H1 (cell line): ENCODE measurements at regions not wholly inside any gene's neighbourhood (a gene's known extent, or its start where the extent isn't known, plus 50 kb on each side); places are given as distances from the start of the nearest gene placed in this dataset.
"Not testable (repeated sequence)": the region's sequence is repeated elsewhere in the genome, so short reads cannot be mapped to it uniquely, and the experiment has no call there.

Source experiments
- CTCF ChIA-PET: fragments of 300-600 bp; sonication (Branson Sonifier 250); formaldehyde crosslinking; loops from one replicate; lab custom pipeline; 2021; ENCODE audit not compliant: partially characterized antibody; lab: Charles Lee
- POLR2A ChIA-PET: fragments of 300-600 bp; sonication (Branson Sonifier 250); formaldehyde crosslinking; loops from one replicate; lab custom pipeline; 2021; ENCODE audit warnings: inconsistent platforms; ENCODE audit not compliant: partially characterized antibody; lab: Charles Lee
- DNase-seq, 2 experiments: peaks; one replicate each; pipeline versions ENCODE4 v3.0.0 to v3.0.0-alpha.2; 2010 to 2022; ENCODE audit warnings: low spot score in 2 of 2, low read depth in 1 of 2, mixed read lengths in 1 of 2
- FAIRE-seq: peaks from 2 replicates; lab custom pipeline; 2011; peaks lifted over from hg19 to GRCh38; lab: Jason Lieb, UNC
- H2AFZ ChIP-seq: 2 replicates; pipeline ENCODE4 v1.8.1; 2012; ENCODE audit warnings: low read length, inconsistent platforms
- H2AK5ac ChIP-seq: 2 replicates; pipeline ENCODE4 v1.6.1; 2013; ENCODE audit warnings: low read depth, low read length
- H2BK120ac ChIP-seq: replicated peaks from 2 replicates; pipeline ENCODE3; 2013; ENCODE audit warnings: low read depth, low read length, inconsistent platforms
- H2BK12ac ChIP-seq: 2 replicates; pipeline ENCODE4 v1.6.1; 2013; ENCODE audit warnings: low read depth, low read length
- H2BK15ac ChIP-seq: 2 replicates; pipeline ENCODE4 v1.6.1; 2013; ENCODE audit warnings: low read length
- H2BK20ac ChIP-seq: 2 replicates; pipeline ENCODE4 v1.6.1; 2013; ENCODE audit warnings: low read length
- H2BK5ac ChIP-seq: 2 replicates; pipeline ENCODE4 v1.6.1; 2013; ENCODE audit warnings: low read depth, low read length
- H3K14ac ChIP-seq: 2 replicates; pipeline ENCODE4 v1.6.1; 2013; ENCODE audit warnings: inconsistent platforms; ENCODE audit not compliant: insufficient read length
- H3K18ac ChIP-seq: 2 replicates; pipeline ENCODE4 v1.6.1; 2013; ENCODE audit warnings: low read length; ENCODE audit errors: extremely low read depth
- H3K23ac ChIP-seq: 2 replicates; pipeline ENCODE4 v1.6.1; 2013; ENCODE audit warnings: inconsistent platforms; ENCODE audit not compliant: insufficient read length
- H3K23me2 ChIP-seq: 2 replicates; pipeline ENCODE4 v1.6.1; 2013; ENCODE audit warnings: low read depth, low read length
- H3K27ac ChIP-seq: 2 replicates; pipeline ENCODE4 v1.6.1; 2011; ENCODE audit warnings: low read depth, low read length, inconsistent platforms
- H3K27me3 ChIP-seq, 4 experiments: replicated peaks in 1 of 4; 1 replicate in 1 of 4; 2 replicates in 3 of 4; pipeline versions ENCODE4 v1.6.1 to v1.8.1; 2011 to 2013; ENCODE audit warnings: low read length in 3 of 4, mild to moderate bottlenecking in 3 of 4, inconsistent platforms in 2 of 4, mixed read lengths in 2 of 4, moderate library complexity in 1 of 4; ENCODE audit not compliant: control insufficient read depth in 3 of 4, insufficient read depth in 3 of 4; ENCODE audit errors: extremely low read depth in 1 of 4
- H3K36me3 ChIP-seq, 4 experiments: 2 replicates each; pipeline versions ENCODE4 v1.6.1 to v1.8.1; 2011 to 2013; ENCODE audit warnings: mild to moderate bottlenecking in 4 of 4, low read length in 3 of 4, moderate library complexity in 2 of 4, control low read depth in 1 of 4, inconsistent platforms in 1 of 4; ENCODE audit not compliant: insufficient read depth in 4 of 4, control insufficient read depth in 2 of 4
- H3K4ac ChIP-seq: replicated peaks from 2 replicates; pipeline ENCODE3; 2013; ENCODE audit warnings: low read length, low read depth, mixed read lengths, inconsistent platforms; ENCODE audit not compliant: insufficient read length
- H3K4me1 ChIP-seq, 4 experiments: replicated peaks in 1 of 4; 1 replicate in 1 of 4; 2 replicates in 3 of 4; pipeline versions ENCODE4 v1.6.1 to v1.8.1; 2011 to 2013; ENCODE audit warnings: low read length in 3 of 4, inconsistent platforms in 2 of 4, mixed read lengths in 1 of 4; ENCODE audit not compliant: insufficient read depth in 4 of 4, control insufficient read depth in 3 of 4
- H3K4me2 ChIP-seq, 2 experiments: 2 replicates each; pipeline versions ENCODE4 v1.6.1 to v1.8.1; 2011 to 2013; ENCODE audit warnings: low read depth in 2 of 2, low read length in 2 of 2, control low read depth in 1 of 2, inconsistent platforms in 1 of 2, mild to moderate bottlenecking in 1 of 2; ENCODE audit not compliant: insufficient read depth in 1 of 2
- H3K4me3 ChIP-seq, 4 experiments: fragments of 200-600, 300-600 bp in 1 of 4; sonication (generic), shearing (Covaris generic), sonication (Bioruptor Twin) in 1 of 4; 2 replicates each; pipeline versions ENCODE4 v1.5.1 to v1.8.1; 2011 to 2016; ENCODE audit warnings: low read length in 4 of 4, low read depth in 3 of 4, control low read depth in 2 of 4, inconsistent platforms in 2 of 4, mild to moderate bottlenecking in 2 of 4, mixed read lengths in 1 of 4, moderate library complexity in 1 of 4; ENCODE audit not compliant: insufficient read depth in 2 of 4; ENCODE audit errors: extremely low read depth in 1 of 4
- H3K56ac ChIP-seq: replicated peaks from 2 replicates; pipeline ENCODE3; 2013; ENCODE audit warnings: low read depth, mild to moderate bottlenecking, mixed read lengths, low read length, inconsistent platforms; ENCODE audit not compliant: insufficient read length
- H3K79me1 ChIP-seq: 2 replicates; pipeline ENCODE4 v1.6.1; 2013; ENCODE audit warnings: low read depth, low read length, control low read depth
- H3K79me2 ChIP-seq, 2 experiments: 2 replicates each; pipeline versions ENCODE4 v1.6.1 to v1.8.1; 2012 to 2013; ENCODE audit warnings: low read length in 2 of 2, mild to moderate bottlenecking in 2 of 2, inconsistent platforms in 1 of 2; ENCODE audit not compliant: insufficient read depth in 2 of 2, control insufficient read depth in 1 of 2
- H3K9ac ChIP-seq, 4 experiments: replicated peaks in 1 of 4; 1 replicate in 1 of 4; 2 replicates in 3 of 4; pipeline versions ENCODE4 v1.6.1 to v1.8.1; 2011 to 2013; ENCODE audit warnings: low read depth in 3 of 4, low read length in 3 of 4, control low read depth in 2 of 4, mild to moderate bottlenecking in 2 of 4, moderate library complexity in 2 of 4, inconsistent platforms in 1 of 4; ENCODE audit errors: extremely low read depth in 1 of 4
- H3K9me3 ChIP-seq, 2 experiments: 2 replicates each; pipeline versions ENCODE4 v1.6.1 to v1.8.1; 2012 to 2013; ENCODE audit warnings: mild to moderate bottlenecking in 2 of 2, moderate library complexity in 2 of 2, control low read depth in 1 of 2, inconsistent platforms in 1 of 2, low read depth in 1 of 2, low read length in 1 of 2, mixed read lengths in 1 of 2; ENCODE audit not compliant: insufficient read depth in 2 of 2
- H4K20me1 ChIP-seq, 2 experiments: replicated peaks in 1 of 2; 2 replicates each; pipeline versions ENCODE3 to v1.8.1; 2011 to 2013; ENCODE audit warnings: inconsistent platforms in 2 of 2, low read length in 2 of 2, mild to moderate bottlenecking in 1 of 2; ENCODE audit not compliant: insufficient read depth in 2 of 2, control insufficient read depth in 1 of 2
- H4K5ac ChIP-seq: 2 replicates; pipeline ENCODE4 v1.6.1; 2013; ENCODE audit warnings: low read length, low read depth, mixed read lengths, inconsistent platforms; ENCODE audit not compliant: insufficient read length
- H4K8ac ChIP-seq: 2 replicates; pipeline ENCODE4 v1.8.0; 2013; ENCODE audit warnings: mild to moderate bottlenecking, moderate library complexity, low read length, inconsistent platforms; ENCODE audit not compliant: insufficient read depth; ENCODE audit errors: extremely low read depth
- H4K91ac ChIP-seq: replicated peaks from 2 replicates; pipeline ENCODE3; 2013; ENCODE audit warnings: low read length, mixed read lengths, inconsistent platforms; ENCODE audit not compliant: insufficient read length
- WGBS, 2 experiments: shearing (Covaris generic) in 1 of 2; methylation state at CpG; one replicate each; pipeline versions ENCODE4 v1.1.6 to v1.1.7; 2013 to 2015; ENCODE audit warnings: low lambda C conversion rate in 2 of 2, mixed read lengths in 2 of 2, inconsistent platforms in 1 of 2, low coverage in 1 of 2, missing lambda C conversion rate in 1 of 2; ENCODE audit not compliant: insufficient replicate concordance in 2 of 2, insufficient coverage in 1 of 2, insufficient read length in 1 of 2; ENCODE audit errors: extremely low coverage in 1 of 2, missing lambda C conversion rate in 1 of 2; 5-methylcytosine and 5-hydroxymethylcytosine counted together

GRCh38 chr7:82595795-82596194, 152.2 kb upstream of the CACNA2D1 start:
- H2BK5ac ChIP-seq, H3K18ac ChIP-seq, H3K23ac ChIP-seq, H2BK20ac ChIP-seq, H2BK12ac ChIP-seq, H4K5ac ChIP-seq, H2AFZ ChIP-seq, H2AK5ac ChIP-seq, H3K4me3 ChIP-seq, H3K79me1 ChIP-seq, FAIRE-seq, H3K27me3 ChIP-seq, H3K4me1 ChIP-seq, H3K36me3 ChIP-seq, H3K23me2 ChIP-seq, H3K14ac ChIP-seq, H3K56ac ChIP-seq, H4K20me1 ChIP-seq, DNase-seq, H2BK15ac ChIP-seq, H3K4ac ChIP-seq, H4K8ac ChIP-seq, H3K9ac ChIP-seq, H4K91ac ChIP-seq, H3K4me2 ChIP-seq, POLR2A ChIA-PET, H2BK120ac ChIP-seq, H3K27ac ChIP-seq, H3K79me2 ChIP-seq, H3K9me3 ChIP-seq: not testable (repeated sequence)
- CTCF ChIA-PET, result interaction anchor here (0.6 to 3.3 kb wide), 3 partner anchors 10 to 545 kb away, joined by 3 to 21 read pairs (median 5); no protein-coding TSS in a partner anchor
- WGBS, 2 experiments, result 86% methylated on average over 3 of the region's 3 CpGs; no CpG with 5 or more reads in 1 of the 2 experiments
